Kidney (tissue), 13 donors: ENCODE measurements at regions not wholly inside any gene's neighbourhood (a gene's known extent, or its start where the extent isn't known, plus 50 kb on each side); places are given as distances from the start of the nearest gene placed in this dataset.
"Not testable (repeated sequence)": the region's sequence is repeated elsewhere in the genome, so short reads cannot be mapped to it uniquely, and the experiment has no call there.

Experiments
- DNase-seq, 5 donors: peaks; one replicate each; pipeline ENCODE4 v3.0.0-alpha.2; 2013 to 2020
- FAIRE-seq: peaks from 2 replicates; lab custom pipeline; 2012; peaks lifted over from hg19 to GRCh38; lab: Jason Lieb, UNC
- H3K27ac ChIP-seq, 2 donors: one replicate each; pipeline ENCODE4 v1.7.0; 2013; ENCODE audit warnings: low read depth in 2 of 2, low read length in 2 of 2, inconsistent platforms in 1 of 2
- H3K27me3 ChIP-seq: one replicate; pipeline ENCODE4 v1.7.1; 2013; ENCODE audit warnings: low read length, inconsistent platforms; ENCODE audit not compliant: control insufficient read depth, insufficient read depth
- H3K36me3 ChIP-seq, 3 donors: one replicate each; pipeline versions ENCODE4 v1.7.0 to v1.7.1; 2013; ENCODE audit warnings: low read length in 3 of 3, control low read depth in 1 of 3, inconsistent platforms in 1 of 3; ENCODE audit not compliant: insufficient read depth in 3 of 3, control insufficient read depth in 2 of 3
- H3K4me1 ChIP-seq, 3 donors: one replicate each; pipeline versions ENCODE4 v1.7.0 to v1.7.1; 2013; ENCODE audit warnings: low read length in 3 of 3, inconsistent platforms in 1 of 3, low read depth in 1 of 3; ENCODE audit not compliant: control insufficient read depth in 2 of 3, insufficient read depth in 2 of 3
- H3K4me3 ChIP-seq, 3 donors: one replicate each; pipeline versions ENCODE4 v1.7.0 to v1.8.1; 2013; ENCODE audit warnings: low read length in 3 of 3, control low read depth in 1 of 3, inconsistent platforms in 1 of 3
- H3K9ac ChIP-seq, 3 donors: one replicate each; pipeline versions ENCODE4 v1.7.0 to v1.7.1; 2013; ENCODE audit warnings: low read length in 3 of 3, control low read depth in 1 of 3, inconsistent platforms in 1 of 3
- H3K9me3 ChIP-seq, 3 donors: one replicate each; pipeline versions ENCODE4 v1.7.0 to v1.7.1; 2013; ENCODE audit warnings: low read length in 3 of 3, control low read depth in 1 of 3, inconsistent platforms in 1 of 3; ENCODE audit not compliant: control insufficient read depth in 2 of 3, insufficient read depth in 1 of 3
- intact Hi-C: fragments of 100-400 bp; cut with DNase I; formaldehyde crosslinking; loops from one replicate; pipeline ENCODE4 v1.11.1; 2022
- TF ChIP-seq, protein P1 (sequence below): IDR thresholded peaks from 3 replicates; pipeline ENCODE4 v1.5.1; 2012; ENCODE audit warnings: mild to moderate bottlenecking, moderate library complexity, borderline replicate concordance; ENCODE audit not compliant: insufficient read depth; ENCODE audit errors: extremely low read depth
- donor health status: control.
- donor health status: control.
- donor health status: control.
- donor health status: control.
- donor health status: control.
- donor health status: DM: yes; HTN: yes; CAD: no.
- donor health status: Normal renal cell carcinoma (clear cell type).

DNA sequence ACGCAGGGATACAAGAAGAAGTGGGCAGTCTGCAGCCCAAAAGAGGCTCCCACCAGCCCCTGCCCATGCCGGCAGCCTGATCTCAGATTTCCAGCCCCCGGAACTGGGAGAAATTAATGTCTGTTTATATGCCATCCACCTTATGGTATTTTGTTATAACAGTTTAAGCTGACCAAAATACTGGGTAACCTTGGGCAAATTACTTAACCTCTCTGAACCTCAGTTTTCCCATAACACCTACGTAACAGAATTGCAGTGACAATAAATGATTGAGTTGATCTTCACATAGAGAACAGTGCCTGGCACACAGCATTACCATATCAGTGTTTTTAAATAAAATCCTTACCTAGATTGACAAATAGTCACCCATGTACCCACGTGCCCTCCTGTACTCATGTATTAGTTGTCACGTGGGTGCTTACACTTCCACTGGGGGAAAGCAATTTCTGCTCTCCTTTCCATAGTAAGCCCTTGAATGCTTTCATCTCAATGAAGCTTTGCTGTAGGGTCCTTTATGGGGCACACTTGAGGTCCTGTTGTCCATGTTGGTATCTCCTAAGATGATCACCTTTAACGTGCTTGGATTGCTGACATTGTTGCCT is 54.2 kb upstream of the PHF21A start:
- no peak for DNase-seq
- Histone ChIP-seq H3K4me3 (no peak overlapping the region), H3K9ac (no peak overlapping the region), H3K27me3 (no peaks in the 10 kb centered on the region), H3K27ac (no peak overlapping the region), H3K36me3 (no peaks in the 10 kb centered on the region), H3K9me3 (no peaks in the 10 kb centered on the region), H3K4me1 (no peaks in the 10 kb centered on the region)
- FAIRE-seq = no peak
- TF ChIP-seq, protein P1, sequence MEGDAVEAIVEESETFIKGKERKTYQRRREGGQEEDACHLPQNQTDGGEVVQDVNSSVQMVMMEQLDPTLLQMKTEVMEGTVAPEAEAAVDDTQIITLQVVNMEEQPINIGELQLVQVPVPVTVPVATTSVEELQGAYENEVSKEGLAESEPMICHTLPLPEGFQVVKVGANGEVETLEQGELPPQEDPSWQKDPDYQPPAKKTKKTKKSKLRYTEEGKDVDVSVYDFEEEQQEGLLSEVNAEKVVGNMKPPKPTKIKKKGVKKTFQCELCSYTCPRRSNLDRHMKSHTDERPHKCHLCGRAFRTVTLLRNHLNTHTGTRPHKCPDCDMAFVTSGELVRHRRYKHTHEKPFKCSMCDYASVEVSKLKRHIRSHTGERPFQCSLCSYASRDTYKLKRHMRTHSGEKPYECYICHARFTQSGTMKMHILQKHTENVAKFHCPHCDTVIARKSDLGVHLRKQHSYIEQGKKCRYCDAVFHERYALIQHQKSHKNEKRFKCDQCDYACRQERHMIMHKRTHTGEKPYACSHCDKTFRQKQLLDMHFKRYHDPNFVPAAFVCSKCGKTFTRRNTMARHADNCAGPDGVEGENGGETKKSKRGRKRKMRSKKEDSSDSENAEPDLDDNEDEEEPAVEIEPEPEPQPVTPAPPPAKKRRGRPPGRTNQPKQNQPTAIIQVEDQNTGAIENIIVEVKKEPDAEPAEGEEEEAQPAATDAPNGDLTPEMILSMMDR = no peak
- intact Hi-C loops = no loop called here

DNA sequence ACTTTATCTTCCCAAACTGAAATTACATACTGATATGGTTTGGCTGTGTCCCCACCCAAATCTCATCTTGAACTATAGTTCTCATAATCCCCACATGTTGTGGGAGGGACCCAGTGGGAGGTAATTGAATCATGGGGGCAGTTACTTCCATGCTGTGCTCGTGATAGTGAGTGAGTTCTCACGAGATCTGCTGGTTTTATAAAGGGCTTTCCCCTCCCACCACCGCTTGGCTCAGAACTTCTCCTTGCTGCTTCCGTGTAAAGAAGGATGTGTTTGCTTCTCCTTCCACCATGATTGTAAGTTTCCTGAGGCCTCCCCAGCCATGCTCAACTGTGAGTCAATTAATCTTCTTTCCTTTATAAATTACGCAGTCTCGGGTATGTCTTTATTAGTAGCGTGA is 50.4 kb upstream of the PHF21A start:
- H3K27ac ChIP-seq, FAIRE-seq, H3K4me1 ChIP-seq, intact Hi-C loops, DNase-seq, H3K27me3 ChIP-seq, H3K9ac ChIP-seq, H3K4me3 ChIP-seq, H3K36me3 ChIP-seq, H3K9me3 ChIP-seq: not testable (repeated sequence)
